ENCODE measurements at regions not wholly inside any gene's neighbourhood (a gene's known extent, or its start where the extent isn't known, plus 50 kb on each side); places are given as distances from the start of the nearest gene placed in this dataset.

DNA sequence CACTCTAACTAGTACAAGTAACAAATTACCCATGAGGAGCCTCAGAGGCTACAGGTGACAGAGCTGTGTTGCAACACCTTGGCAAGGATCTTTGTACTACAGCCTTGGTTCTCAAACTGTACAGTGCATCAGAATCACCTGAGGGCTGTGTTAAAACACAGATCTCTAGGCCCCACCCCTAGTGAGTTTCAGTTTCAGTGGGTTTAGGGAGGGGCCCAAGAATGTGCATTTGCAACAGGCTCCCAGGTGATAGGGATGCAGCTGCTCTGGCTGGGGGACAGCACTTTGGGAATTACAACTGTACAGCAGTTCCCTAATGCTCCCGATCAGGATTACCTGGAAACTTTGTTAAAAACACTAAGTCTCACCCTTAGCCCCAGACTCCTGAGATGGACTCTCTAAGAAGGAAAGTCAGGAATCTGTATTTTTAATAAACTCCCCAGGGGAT lies 66.1 kb upstream of the NR2F2 start (continued):
- TF ChIP-seq HMGXB4 (CRISPR knock-in tag; IDR thresholded peaks at IDR 0.05; ENCODE audit: borderline replicate concordance in 1 of 2, low read depth in 1 of 2) (no peak), ZKSCAN8 (CRISPR knock-in tag; IDR thresholded peaks at IDR 0.05; ENCODE audit: borderline replicate concordance) (no peak), SRSF1 (optimal IDR thresholded peaks at IDR 0.05; ENCODE audit: low read depth, low read length) (no peak), ZNF333 (CRISPR knock-in tag; IDR thresholded peaks at IDR 0.05; ENCODE audit: borderline replicate concordance) (no peak), ZZZ3 (CRISPR knock-in tag; IDR thresholded peaks at IDR 0.05; ENCODE audit: borderline replicate concordance) (no peak), ZNF891 (CRISPR knock-in tag; IDR thresholded peaks at IDR 0.05) (no peak), CBFB (CRISPR knock-in tag; IDR thresholded peaks at IDR 0.05) (no peak), ZNF569 (CRISPR knock-in tag; IDR thresholded peaks at IDR 0.05; ENCODE audit: borderline replicate concordance) (no peak), GATAD2A (CRISPR knock-in tag; IDR thresholded peaks at IDR 0.05) (peak; percentile 69), ZNF841 (CRISPR knock-in tag; IDR thresholded peaks at IDR 0.05; ENCODE audit: borderline replicate concordance) (no peak), NFE2 (CRISPR knock-in tag; IDR thresholded peaks at IDR 0.05) (no peak), MIER3 (CRISPR knock-in tag; IDR thresholded peaks at IDR 0.05; ENCODE audit: borderline replicate concordance) (no peak)
- TF ChIP-seq, protein P1, sequence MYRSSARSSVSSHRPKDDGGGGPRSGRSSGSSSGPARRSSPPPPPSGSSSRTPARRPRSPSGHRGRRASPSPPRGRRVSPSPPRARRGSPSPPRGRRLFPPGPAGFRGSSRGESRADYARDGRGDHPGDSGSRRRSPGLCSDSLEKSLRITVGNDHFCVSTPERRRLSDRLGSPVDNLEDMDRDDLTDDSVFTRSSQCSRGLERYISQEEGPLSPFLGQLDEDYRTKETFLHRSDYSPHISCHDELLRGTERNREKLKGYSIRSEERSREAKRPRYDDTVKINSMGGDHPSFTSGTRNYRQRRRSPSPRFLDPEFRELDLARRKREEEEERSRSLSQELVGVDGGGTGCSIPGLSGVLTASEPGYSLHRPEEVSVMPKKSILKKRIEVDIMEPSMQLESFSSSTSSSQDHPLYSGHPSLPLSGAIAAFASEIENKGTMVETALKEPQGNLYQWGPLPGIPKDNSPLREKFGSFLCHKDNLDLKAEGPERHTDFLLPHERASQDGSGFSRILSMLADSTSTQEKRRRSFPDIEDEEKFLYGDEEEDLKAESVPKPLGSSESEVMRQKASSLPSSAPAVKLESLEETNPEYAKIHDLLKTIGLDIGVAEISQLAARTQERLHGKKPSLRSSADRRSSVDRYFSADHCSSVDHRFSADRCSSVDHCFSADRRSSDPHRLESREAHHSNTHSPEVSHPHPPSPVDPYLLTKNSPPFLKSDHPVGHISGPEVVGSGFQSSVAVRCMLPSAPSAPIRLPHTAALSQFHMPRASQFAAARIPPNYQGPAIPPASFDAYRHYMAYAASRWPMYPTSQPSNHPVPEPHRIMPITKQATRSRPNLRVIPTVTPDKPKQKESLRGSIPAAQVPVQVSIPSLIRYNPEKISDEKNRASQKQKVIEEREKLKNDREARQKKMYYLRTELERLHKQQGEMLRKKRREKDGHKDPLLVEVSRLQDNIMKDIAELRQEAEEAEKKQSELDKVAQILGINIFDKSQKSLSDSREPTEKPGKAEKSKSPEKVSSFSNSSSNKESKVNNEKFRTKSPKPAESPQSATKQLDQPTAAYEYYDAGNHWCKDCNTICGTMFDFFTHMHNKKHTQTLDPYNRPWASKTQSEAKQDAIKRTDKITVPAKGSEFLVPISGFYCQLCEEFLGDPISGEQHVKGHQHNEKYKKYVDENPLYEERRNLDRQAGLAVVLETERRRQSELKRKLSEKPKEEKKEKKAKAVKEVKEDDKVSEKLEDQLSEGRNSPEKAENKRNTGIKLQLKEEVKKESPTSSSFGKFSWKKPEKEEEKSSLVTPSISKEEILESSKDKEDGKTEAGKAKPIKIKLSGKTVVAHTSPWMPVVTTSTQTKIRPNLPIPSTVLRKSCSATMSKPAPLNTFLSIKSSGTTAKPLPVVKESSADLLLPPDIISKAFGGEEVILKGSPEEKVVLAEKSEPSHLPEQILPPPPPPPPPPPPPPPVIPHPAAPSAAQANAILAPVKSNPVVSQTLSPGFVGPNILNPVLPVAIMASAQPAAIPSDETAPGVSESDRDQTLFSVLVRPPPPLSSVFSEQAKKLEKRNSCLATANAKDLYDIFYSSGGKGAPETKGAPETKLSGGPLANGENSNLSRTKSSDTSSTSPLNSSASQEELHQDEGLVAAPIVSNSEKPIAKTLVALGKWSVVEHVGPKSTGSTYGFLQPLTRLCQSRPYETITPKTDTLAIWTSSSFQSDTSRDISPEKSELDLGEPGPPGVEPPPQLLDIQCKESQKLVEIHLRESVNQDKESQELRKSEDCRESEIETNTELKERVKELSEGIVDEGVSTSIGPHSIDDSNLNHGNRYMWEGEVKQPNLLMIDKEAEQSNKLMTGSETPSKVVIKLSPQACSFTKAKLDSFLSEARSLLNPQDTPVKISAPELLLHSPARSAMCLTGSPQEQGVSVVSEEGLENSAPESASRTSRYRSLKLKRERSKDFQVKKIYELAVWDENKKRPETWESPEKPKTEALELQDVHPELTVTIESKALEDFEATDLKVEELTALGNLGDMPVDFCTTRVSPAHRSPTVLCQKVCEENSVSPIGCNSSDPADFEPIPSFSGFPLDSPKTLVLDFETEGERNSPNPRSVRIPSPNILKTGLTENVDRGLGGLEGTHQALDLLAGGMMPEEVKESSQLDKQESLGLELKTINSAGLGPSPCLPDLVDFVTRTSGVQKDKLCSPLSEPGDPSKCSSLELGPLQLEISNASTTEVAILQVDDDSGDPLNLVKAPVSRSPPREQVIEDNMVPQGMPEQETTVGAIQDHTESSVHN (CRISPR knock-in tag; IDR thresholded peaks at IDR 0.05): no peak
- TF ChIP-seq, protein P2, sequence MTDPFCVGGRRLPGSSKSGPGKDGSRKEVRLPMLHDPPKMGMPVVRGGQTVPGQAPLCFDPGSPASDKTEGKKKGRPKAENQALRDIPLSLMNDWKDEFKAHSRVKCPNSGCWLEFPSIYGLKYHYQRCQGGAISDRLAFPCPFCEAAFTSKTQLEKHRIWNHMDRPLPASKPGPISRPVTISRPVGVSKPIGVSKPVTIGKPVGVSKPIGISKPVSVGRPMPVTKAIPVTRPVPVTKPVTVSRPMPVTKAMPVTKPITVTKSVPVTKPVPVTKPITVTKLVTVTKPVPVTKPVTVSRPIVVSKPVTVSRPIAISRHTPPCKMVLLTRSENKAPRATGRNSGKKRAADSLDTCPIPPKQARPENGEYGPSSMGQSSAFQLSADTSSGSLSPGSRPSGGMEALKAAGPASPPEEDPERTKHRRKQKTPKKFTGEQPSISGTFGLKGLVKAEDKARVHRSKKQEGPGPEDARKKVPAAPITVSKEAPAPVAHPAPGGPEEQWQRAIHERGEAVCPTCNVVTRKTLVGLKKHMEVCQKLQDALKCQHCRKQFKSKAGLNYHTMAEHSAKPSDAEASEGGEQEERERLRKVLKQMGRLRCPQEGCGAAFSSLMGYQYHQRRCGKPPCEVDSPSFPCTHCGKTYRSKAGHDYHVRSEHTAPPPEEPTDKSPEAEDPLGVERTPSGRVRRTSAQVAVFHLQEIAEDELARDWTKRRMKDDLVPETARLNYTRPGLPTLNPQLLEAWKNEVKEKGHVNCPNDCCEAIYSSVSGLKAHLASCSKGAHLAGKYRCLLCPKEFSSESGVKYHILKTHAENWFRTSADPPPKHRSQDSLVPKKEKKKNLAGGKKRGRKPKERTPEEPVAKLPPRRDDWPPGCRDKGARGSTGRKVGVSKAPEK (CRISPR knock-in tag; IDR thresholded peaks at IDR 0.05; ENCODE audit: borderline replicate concordance): no peak
